ENCODE measurements at regions not wholly inside any gene's neighbourhood (a gene's known extent, or its start where the extent isn't known, plus 50 kb on each side); places are given as distances from the start of the nearest gene placed in this dataset.

- no peak for TF ChIP-seq CTCF (IDR thresholded peaks at IDR 0.05)
- TF ChIP-seq POLR2A (IDR thresholded peaks at IDR 0.05) = no peak
Observed at GRCh38 chr14:44379292-44379977, 127.6 kb downstream of the FSCB start.

Data from lower leg skin (tissue), 3 donors.